HFF-Myc (cell line): ENCODE measurements at regions not wholly inside any gene's neighbourhood (a gene's known extent, or its start where the extent isn't known, plus 50 kb on each side); places are given as distances from the start of the nearest gene placed in this dataset.
A peak's percentile ranks its signal among the peaks of the same experiment; 100 is the strongest.

Source experiments
- DNase-seq: peaks from one replicate; pipeline ENCODE4 v3.0.0-alpha.2; 2011; ENCODE audit warnings: low read depth; ENCODE audit errors: extremely low read depth
- H3K4me3 ChIP-seq: replicated peaks from 2 replicates; pipeline ENCODE4 v1.5.1; 2011; ENCODE audit warnings: low read depth, mild to moderate bottlenecking, control low read depth, low read length
- TF ChIP-seq, protein P1 (sequence below): IDR thresholded peaks from 2 replicates; pipeline ENCODE4 v1.5.1; 2012; ENCODE audit warnings: mild to moderate bottlenecking, low read depth, low read length, control low read depth; ENCODE audit errors: missing control alignments

DNA sequence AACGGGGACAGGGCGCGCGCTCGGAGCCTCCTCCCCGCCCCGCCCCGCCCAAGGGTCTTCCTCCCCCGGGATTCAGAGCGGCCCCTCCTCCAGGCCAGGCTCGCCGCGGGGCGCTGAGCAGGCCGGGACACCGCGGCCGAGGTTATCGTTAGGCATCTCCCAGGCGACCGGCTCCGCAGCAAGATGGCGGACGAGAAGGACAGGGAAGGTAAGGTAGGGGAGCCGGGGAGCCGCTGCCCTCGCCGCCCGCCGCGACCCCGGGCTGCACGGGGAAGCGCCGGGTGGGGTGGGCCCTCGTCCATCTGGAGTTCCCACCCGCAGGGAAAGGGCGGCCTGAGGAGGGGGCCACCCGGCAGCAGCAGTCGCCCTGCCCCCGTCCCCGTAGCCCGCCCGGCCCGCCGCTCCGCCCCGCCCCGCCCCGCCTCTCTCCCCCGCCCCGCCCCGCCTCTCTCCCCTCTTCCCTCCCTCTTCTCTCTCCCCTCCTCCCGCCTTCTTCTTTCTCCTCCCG, 105.9 kb upstream of the HNRNPU start:
- H3K4me3 ChIP-seq, result peak overlapping the region; percentile 69
- peak; percentile 42 for DNase-seq
- TF ChIP-seq, protein P1, sequence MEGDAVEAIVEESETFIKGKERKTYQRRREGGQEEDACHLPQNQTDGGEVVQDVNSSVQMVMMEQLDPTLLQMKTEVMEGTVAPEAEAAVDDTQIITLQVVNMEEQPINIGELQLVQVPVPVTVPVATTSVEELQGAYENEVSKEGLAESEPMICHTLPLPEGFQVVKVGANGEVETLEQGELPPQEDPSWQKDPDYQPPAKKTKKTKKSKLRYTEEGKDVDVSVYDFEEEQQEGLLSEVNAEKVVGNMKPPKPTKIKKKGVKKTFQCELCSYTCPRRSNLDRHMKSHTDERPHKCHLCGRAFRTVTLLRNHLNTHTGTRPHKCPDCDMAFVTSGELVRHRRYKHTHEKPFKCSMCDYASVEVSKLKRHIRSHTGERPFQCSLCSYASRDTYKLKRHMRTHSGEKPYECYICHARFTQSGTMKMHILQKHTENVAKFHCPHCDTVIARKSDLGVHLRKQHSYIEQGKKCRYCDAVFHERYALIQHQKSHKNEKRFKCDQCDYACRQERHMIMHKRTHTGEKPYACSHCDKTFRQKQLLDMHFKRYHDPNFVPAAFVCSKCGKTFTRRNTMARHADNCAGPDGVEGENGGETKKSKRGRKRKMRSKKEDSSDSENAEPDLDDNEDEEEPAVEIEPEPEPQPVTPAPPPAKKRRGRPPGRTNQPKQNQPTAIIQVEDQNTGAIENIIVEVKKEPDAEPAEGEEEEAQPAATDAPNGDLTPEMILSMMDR, result no peak

DNA sequence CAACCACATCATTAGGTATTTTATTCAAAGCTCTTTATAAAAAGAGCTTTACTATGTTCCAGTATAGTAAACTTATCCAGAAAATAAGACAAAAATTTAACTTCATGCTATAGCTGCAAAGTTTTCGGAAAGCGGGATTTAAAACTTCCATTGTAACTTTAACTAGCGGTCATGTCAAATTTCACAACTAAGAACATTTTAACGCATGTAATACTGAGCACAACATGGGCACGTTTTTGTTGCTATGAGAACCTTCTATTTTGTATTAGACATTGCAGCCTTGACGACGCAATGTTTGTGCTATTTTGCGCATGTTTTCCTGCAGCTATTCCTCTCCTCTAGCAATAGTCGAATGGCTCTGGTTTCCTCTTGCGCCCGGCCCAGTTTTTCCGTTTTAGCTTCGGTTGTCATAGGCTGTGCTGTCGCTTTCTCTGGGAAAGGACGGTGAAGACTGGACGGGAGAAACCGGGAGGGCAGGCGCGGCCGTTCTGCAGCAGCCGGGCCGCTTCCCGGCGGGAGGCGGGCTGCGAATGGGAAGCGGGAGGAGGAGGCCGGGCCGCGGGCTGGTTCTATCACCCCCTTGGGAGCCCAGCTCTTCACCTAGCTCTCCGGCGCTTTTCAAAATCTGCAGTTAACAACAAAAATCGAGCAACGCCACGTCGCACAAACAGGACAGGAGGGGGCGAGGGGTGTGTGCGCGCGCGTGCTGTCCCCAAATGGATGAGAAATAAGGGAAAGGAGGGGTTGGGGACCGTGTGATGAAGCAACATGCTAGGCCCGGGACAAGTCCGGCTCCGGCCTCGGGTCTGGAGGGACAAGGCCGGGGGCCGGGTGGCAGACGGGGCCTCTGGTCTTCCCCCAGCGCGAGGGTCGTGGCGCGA, 105.3 kb upstream of the HNRNPU start:
- TF ChIP-seq, protein P1, result no peak
- H3K4me3 ChIP-seq, result peak overlapping the region; percentile 69
- DNase-seq, result peak; percentile 63

DNA sequence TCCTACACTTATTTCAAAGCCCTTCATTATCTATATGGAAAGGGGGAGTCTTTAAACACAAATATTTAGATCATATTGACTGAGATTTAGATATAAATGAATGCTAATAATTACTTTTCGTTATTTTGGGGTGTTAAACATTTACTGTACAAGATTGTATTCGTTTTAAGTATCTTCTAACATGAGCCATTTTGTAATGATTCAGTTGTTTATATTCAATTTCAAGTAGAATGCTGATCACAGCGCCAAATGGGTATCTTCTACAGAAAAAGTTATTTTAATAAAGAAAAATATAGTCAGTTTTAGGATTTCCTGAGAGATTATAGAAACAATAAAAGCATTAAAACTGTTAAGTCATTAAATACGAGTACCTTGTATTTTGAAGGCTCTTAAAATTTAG, 104.5 kb upstream of the HNRNPU start:
- no peak for DNase-seq
- TF ChIP-seq, protein P1, result no peak
- H3K4me3 ChIP-seq, result peak overlapping the region; percentile 69; the same call in 1 of the 2 replicates

DNA sequence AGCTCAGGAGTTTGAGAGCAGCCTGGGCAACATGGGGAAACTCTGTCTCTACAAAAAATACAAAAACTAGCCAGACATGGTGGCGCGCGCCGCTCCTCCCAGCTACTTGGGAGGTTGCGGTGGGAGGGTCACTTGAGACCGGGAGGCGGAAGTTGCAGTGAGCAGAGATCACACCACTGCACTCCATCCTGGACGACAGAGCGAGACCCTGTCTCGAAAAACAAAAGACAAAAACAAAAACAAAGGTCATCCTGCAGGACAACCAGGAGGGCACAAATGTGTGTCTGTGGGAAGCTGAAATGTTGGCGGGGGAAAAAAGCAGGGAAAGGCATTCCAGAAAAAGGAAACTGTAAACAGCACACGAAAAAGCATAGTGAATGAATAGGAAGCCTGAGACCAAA, 104.1 kb upstream of the HNRNPU start:
- DNase-seq, result no peak
- TF ChIP-seq, protein P1, result no peak
- no peak overlapping the region for H3K4me3 ChIP-seq

DNA sequence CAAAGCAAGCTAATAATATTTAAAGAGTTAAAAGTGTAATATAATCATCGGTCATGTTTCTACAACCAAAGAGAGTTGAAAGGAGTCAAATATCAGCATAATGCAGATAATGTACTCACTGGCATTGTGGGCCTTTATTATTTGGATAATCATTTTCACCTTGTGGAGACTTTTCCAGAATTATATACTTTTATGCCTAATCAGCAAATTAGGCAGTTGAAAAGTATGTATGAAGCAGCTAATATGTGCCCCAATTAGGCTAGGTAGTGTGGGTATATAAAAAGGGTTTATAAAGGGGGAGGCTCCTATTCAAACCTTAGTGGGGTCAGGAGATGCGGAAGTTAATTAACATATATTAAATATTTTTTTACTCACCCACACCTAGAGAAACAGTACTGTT, 102.8 kb upstream of the HNRNPU start:
- TF ChIP-seq, protein P1, result no peak

DNA sequence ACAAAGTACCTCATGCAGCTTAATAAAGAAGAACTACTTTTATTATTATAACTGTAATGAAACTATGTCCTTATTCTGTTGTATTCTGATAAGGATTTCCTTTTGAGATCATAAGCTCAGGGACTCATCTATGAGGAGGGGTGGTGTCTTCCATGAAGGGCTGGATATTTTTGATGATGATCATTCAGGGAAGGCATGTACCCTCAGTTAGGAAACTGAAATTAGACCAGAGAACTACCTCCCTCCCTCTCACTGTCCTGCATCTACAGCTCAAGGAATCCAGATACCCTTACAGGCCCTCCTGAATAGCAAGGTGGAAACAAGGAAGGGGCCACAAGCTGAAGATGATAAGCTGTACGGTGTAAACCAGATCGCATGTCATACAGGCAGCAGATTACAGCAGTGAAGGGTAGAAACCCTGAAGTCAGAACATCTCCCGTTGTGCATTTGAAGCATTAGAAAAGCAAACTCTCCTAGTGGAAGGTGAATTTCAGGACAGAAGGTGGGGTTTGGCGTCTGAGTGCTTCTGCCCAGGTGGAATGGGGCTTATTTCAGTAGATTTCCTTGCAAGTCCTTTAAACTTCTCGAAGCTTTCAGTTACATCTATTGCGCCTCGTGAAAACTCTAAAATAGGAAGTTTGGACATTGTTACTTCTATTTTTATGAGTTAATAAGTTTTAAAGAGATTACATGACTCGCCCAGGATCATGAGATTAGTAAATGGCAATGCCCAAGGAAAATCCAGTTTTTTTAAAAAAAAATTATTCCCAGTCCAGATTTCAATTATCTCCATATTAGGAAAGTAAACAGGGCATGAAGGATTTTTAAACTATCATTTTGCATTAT, 101.1 kb upstream of the HNRNPU start:
- TF ChIP-seq, protein P1, result no peak
- DNase-seq, result no peak
- no peak overlapping the region for H3K4me3 ChIP-seq

More for the DNA sequence above, 102.8 kb upstream of the HNRNPU start:
- no peak overlapping the region for H3K4me3 ChIP-seq
- DNase-seq, result no peak
